A549 (cell line): ENCODE measurements at regions not wholly inside any gene's neighbourhood (a gene's known extent, or its start where the extent isn't known, plus 50 kb on each side); places are given as distances from the start of the nearest gene placed in this dataset.

Source experiments
- ATAC-seq, 2 experiments: fragments of 200-7000 bp in 1 of 2; fragments of >200 bp in 1 of 2; cut with Nextera tagmentation in 1 of 2; cut with Tn5 transposase in 1 of 2; 3 replicates each; pipeline versions ENCODE4 v1.8.0 to v1.9.1; 2018 to 2020; ENCODE audit warnings: mild to moderate bottlenecking in 1 of 2, moderate library complexity in 1 of 2
- CTCF ChIA-PET: fragments of 300-600 bp; sonication (Branson Sonifier 250); formaldehyde crosslinking; extraction: SDS; loops from one replicate; lab custom pipeline; 2021; ENCODE audit warnings: antibody characterized with exemption, inconsistent platforms; lab: Yijun Ruan, JAX
- POLR2A ChIA-PET: fragments of 350-600 bp; formaldehyde crosslinking; extraction: SDS; loops from one replicate; lab custom pipeline; 2021; ENCODE audit warnings: antibody characterized with exemption, inconsistent platforms; lab: Yijun Ruan, JAX
- DNase-seq, 2 experiments: peaks; one replicate each; pipeline versions ENCODE4 v3.0.0 to v3.0.0-alpha.2; 2011 to 2016; ENCODE audit warnings: low read depth in 1 of 2, low spot score in 1 of 2
- FAIRE-seq: peaks from 2 replicates; lab custom pipeline; 2011; peaks lifted over from hg19 to GRCh38; lab: Jason Lieb, UNC
- H3K27ac ChIP-seq, 2 experiments: fragments of >200 bp; sonication (Bioruptor Twin); formaldehyde crosslinking; 3 replicates each; pipeline ENCODE4 v1.5.1; 2016 to 2017
- H3K4me1 ChIP-seq: fragments of >200 bp; sonication (Bioruptor Twin); formaldehyde crosslinking; 3 replicates; pipeline ENCODE4 v1.6.1; 2016
- H3K4me2 ChIP-seq: fragments of >200 bp; sonication (Bioruptor Twin); formaldehyde crosslinking; 3 replicates; pipeline ENCODE4 v1.6.1; 2016
- H3K4me3 ChIP-seq: fragments of >200 bp; sonication (Bioruptor Twin); formaldehyde crosslinking; 3 replicates; pipeline ENCODE4 v1.5.1; 2016
- H3K9me3 ChIP-seq: fragments of >200 bp; sonication (Bioruptor Twin); formaldehyde crosslinking; 3 replicates; pipeline ENCODE4 v1.6.1; 2016
- CEBPB ChIP-seq, 2 experiments: fragments of >200 bp in 1 of 2; sonication (Bioruptor Twin) in 1 of 2; formaldehyde crosslinking in 1 of 2; IDR thresholded peaks; 2 replicates each; pipeline ENCODE4 v1.6.1; 2012 to 2016
- CHD2 ChIP-seq: fragments of 150-350 bp; IDR thresholded peaks from 2 replicates; pipeline ENCODE4 v1.6.1; 2014; ENCODE audit warnings: low read length; ENCODE audit not compliant: partially characterized antibody
- EP300 ChIP-seq, 2 experiments: fragments of >200 bp; sonication (Bioruptor Twin); formaldehyde crosslinking; IDR thresholded peaks; 2 replicates in 1 of 2; 3 replicates in 1 of 2; pipeline ENCODE4 v1.6.1; 2016 to 2017
- ESRRA ChIP-seq: fragments of 150-350 bp; IDR thresholded peaks from 2 replicates; pipeline ENCODE4 v1.6.1; 2014; ENCODE audit warnings: mild to moderate bottlenecking, low read length, borderline replicate concordance
- FOSL2 ChIP-seq, 2 experiments: fragments of 450-650 bp in 1 of 2; fragments of >200 bp in 1 of 2; sonication (Bioruptor Twin) in 1 of 2; formaldehyde crosslinking; IDR thresholded peaks; 2 replicates each; pipeline versions ENCODE4 v1.5.0 to v1.6.1; 2016 to 2020; ENCODE audit warnings: mild to moderate bottlenecking in 1 of 2, moderate library complexity in 1 of 2
- FOXS1 ChIP-seq: fragments of 250-450 bp; sonication (Bioruptor Pico); IDR thresholded peaks from 2 replicates; pipeline ENCODE4 v1.5.0; 2020; ENCODE audit warnings: mild to moderate bottlenecking, moderate library complexity
- GATA3 ChIP-seq: IDR thresholded peaks from 2 replicates; pipeline ENCODE4 v1.6.1; 2012; ENCODE audit warnings: borderline replicate concordance
- HDAC2 ChIP-seq: fragments of 200-600 bp; sonication (generic); IDR thresholded peaks from 2 replicates; pipeline ENCODE4 v1.6.1; 2016
- HEYL ChIP-seq: fragments of 250-450 bp; sonication (Bioruptor Pico); IDR thresholded peaks from 2 replicates; pipeline ENCODE4 v1.8.0; 2021; ENCODE audit warnings: mild to moderate bottlenecking, moderate library complexity
- HOXA7 ChIP-seq: fragments of 250-450 bp; sonication (Bioruptor Pico); IDR thresholded peaks from 2 replicates; pipeline ENCODE4 v1.5.0; 2020; ENCODE audit warnings: mild to moderate bottlenecking, moderate library complexity
- HOXB5 ChIP-seq: fragments of 250-450 bp; sonication (Bioruptor Pico); IDR thresholded peaks from 2 replicates; pipeline ENCODE4 v1.5.0; 2020; ENCODE audit warnings: mild to moderate bottlenecking, moderate library complexity
- JUNB ChIP-seq: fragments of >200 bp; sonication (Bioruptor Twin); formaldehyde crosslinking; IDR thresholded peaks from 2 replicates; pipeline ENCODE4 v1.6.1; 2016
- MAFK ChIP-seq: fragments of 450-650 bp; IDR thresholded peaks from 2 replicates; pipeline ENCODE4 v1.6.1; 2014; ENCODE audit not compliant: partially characterized antibody
- MAZ ChIP-seq: fragments of 150-350 bp; IDR thresholded peaks from 2 replicates; pipeline ENCODE4 v1.6.1; 2014; ENCODE audit warnings: antibody characterized with exemption, low read depth, low read length, borderline replicate concordance
- NFE2L2 ChIP-seq: fragments of 150-350 bp; conservative IDR thresholded peaks from 2 replicates; pipeline ENCODE4 v1.6.1; 2014; ENCODE audit warnings: low read length
- NR3C1 ChIP-seq: fragments of >200 bp; sonication (Bioruptor Twin); formaldehyde crosslinking; IDR thresholded peaks from 3 replicates; pipeline ENCODE4 v1.6.1; 2017
- RAD21 ChIP-seq, 2 experiments: fragments of >200 bp in 1 of 2; sonication (Bioruptor Twin) in 1 of 2; formaldehyde crosslinking in 1 of 2; IDR thresholded peaks in 1 of 2; conservative IDR thresholded peaks in 1 of 2; 2 replicates in 1 of 2; 3 replicates in 1 of 2; pipeline ENCODE4 v1.6.1; 2012 to 2018; ENCODE audit warnings: inconsistent platforms in 1 of 2
- RCOR1 ChIP-seq: fragments of 150-350 bp; IDR thresholded peaks from 2 replicates; pipeline ENCODE4 v1.6.1; 2014; ENCODE audit warnings: antibody characterized with exemption, low read length, low read depth
- RNF2 ChIP-seq: fragments of 200-600 bp; sonication (generic); IDR thresholded peaks from 2 replicates; pipeline ENCODE4 v1.6.1; 2016; ENCODE audit warnings: low read depth, mild to moderate bottlenecking, antibody characterized with exemption, moderate library complexity, borderline replicate concordance
- SREBF2 ChIP-seq: fragments of 450-650 bp; IDR thresholded peaks from 2 replicates; pipeline ENCODE4 v1.6.1; 2014; ENCODE audit warnings: mild to moderate bottlenecking, moderate library complexity
- TFCP2L1 ChIP-seq: fragments of 250-450 bp; sonication (Bioruptor Pico); IDR thresholded peaks from 2 replicates; pipeline ENCODE4 v1.5.0; 2021; ENCODE audit warnings: mild to moderate bottlenecking
- TP53 ChIP-seq: fragments of 250-450 bp; sonication (Bioruptor Pico); IDR thresholded peaks from 2 replicates; pipeline ENCODE4 v1.5.0; 2021; ENCODE audit warnings: mild to moderate bottlenecking, moderate library complexity
- ZC3H11A ChIP-seq: fragments of 450-650 bp; IDR thresholded peaks from 2 replicates; pipeline ENCODE4 v1.6.1; 2014; ENCODE audit warnings: antibody characterized with exemption, mild to moderate bottlenecking
- ZFP36 ChIP-seq: fragments of 450-650 bp; IDR thresholded peaks from 2 replicates; pipeline ENCODE4 v1.6.1; 2014; ENCODE audit warnings: borderline replicate concordance; ENCODE audit not compliant: partially characterized antibody
- ZSCAN20 ChIP-seq: fragments of 250-450 bp; sonication (Bioruptor Pico); IDR thresholded peaks from 2 replicates; pipeline ENCODE4 v1.8.0; 2022; ENCODE audit warnings: mild to moderate bottlenecking, moderate library complexity
- WGBS: methylation state at CpG from one replicate; pipeline ENCODE4 v1.1.6; 2017; ENCODE audit errors: missing lambda C conversion rate; 5-methylcytosine and 5-hydroxymethylcytosine counted together
- TF ChIP-seq, protein P1 (sequence below): IDR thresholded peaks from 2 replicates; pipeline ENCODE4 v1.6.1; 2012
- TF ChIP-seq, protein P2 (sequence below): fragments of >200 bp; sonication (Bioruptor Twin); formaldehyde crosslinking; IDR thresholded peaks from 3 replicates; pipeline ENCODE4 v1.6.1; 2016
- TF ChIP-seq, protein P3 (sequence below): fragments of 150-350 bp; IDR thresholded peaks from 2 replicates; pipeline ENCODE4 v1.6.1; 2014; ENCODE audit warnings: low read depth, mild to moderate bottlenecking, low read length

DNA sequence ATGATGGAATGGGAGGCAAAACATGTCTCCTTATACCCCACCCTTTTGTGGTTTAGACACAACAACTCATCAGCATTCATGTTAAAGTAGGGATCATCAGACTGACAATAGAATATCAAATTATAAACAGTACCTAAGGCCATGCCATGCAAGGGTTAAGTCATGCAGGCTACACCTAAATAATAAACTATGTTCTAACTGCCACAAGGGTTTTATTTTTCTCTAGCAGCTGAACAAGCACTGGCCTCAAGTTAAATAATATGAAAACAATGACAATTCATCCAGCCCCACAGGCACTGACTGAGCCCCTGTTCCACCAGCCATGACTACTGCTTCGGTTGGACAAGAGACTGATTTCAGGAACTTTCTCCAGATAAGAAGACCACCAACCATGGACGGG, 164.5 kb upstream of the PIRT start:
- WGBS, result 0% methylated on average over 2 of the region's 2 CpGs
- Histone ChIP-seq H3K4me2 (no peak overlapping the region), H3K9me3 (no peaks in the 10 kb centered on the region), H3K27ac (no peak overlapping the region), H3K4me3 (no peak overlapping the region), H3K4me1 (no peaks in the 10 kb centered on the region)
- no peak for DNase-seq
- POLR2A ChIA-PET, result no interaction called here
- no peak for TF ChIP-seq FOXS1 (CRISPR knock-in tag)
- no peak for TF ChIP-seq HEYL (CRISPR knock-in tag)
- no peak for TF ChIP-seq CEBPB (IDR thresholded peaks at IDR 0.05)
- FAIRE-seq, result no peak
- CTCF ChIA-PET, result interaction anchor here (0.6 kb wide), 1 partner anchor 936 kb away, joined by 3 read pairs; no protein-coding TSS in a partner anchor
- ATAC-seq, result no peak

DNA sequence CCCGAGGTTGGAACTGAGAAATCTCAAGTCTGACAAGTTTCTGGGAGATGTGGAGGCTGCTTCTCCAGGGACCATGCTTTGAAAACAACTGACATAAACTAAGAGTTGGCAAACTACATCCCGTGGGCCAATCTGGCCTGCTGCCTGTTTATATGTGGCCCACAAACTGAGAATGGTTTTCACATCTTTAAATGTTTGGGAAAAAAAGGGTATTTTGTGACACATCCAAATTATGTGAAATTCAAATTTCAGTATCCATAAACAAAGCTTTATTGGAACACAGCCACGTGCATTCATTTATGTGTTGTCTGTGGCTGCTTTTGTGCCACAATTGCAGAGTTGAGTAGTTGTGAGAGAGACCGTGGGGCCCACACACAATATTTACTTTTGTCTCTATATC, 163.8 kb upstream of the PIRT start:
- Histone ChIP-seq H3K4me2 (no peak overlapping the region), H3K27ac (no peak overlapping the region), H3K4me3 (no peak overlapping the region), H3K4me1 (no peaks in the 10 kb centered on the region), H3K9me3 (no peaks in the 10 kb centered on the region)
- no peak for ATAC-seq
- no peak for DNase-seq
- TF ChIP-seq ZFP36 (no peak), CEBPB (IDR thresholded peaks at IDR 0.05) (no peak), NR3C1 (no peak), ZSCAN20 (CRISPR knock-in tag) (no peak), HOXA7 (CRISPR knock-in tag) (no peak), MAZ (no peak), NFE2L2 (no peak), RNF2 (no peak), TP53 (CRISPR knock-in tag) (no peak), GATA3 (no peak), HOXB5 (CRISPR knock-in tag) (no peak), RCOR1 (no peak), ZC3H11A (no peak)
- no peak for FAIRE-seq
- CTCF ChIA-PET, result interaction anchor here (0.6 kb wide), 2 partner anchors 370 to 937 kb away, joined by 3 read pairs; no protein-coding TSS in a partner anchor
- WGBS, result 0% methylated on average over 4 of the region's 4 CpGs
- POLR2A ChIA-PET, result no interaction called here

DNA sequence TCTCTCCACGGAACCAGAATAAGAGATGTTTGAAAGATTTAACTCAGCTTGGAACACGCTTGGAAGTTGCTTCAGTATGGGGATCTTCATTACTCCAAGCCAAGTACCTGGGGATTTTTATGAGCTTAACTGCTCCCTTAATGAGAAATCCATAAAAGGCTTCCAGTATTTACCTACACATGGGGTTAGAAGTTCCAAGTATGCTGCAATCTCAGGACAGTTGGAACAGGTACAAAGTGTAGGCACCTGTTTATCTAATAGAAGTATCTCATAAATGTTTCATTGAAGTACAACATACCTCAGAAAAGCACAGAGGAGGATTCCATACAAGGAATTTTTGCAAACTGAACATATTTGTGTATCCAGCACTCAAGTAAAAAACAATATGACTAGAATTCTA, 161.6 kb upstream of the PIRT start:
- Histone ChIP-seq H3K9me3 (no peaks in the 10 kb centered on the region), H3K4me1 (no peaks in the 10 kb centered on the region), H3K4me2 (no peak overlapping the region), H3K27ac (no peak overlapping the region), H3K4me3 (no peak overlapping the region)
- 0% methylated on average over 2 of the region's 2 CpGs for WGBS
- no peak for DNase-seq
- no peak for FAIRE-seq
- POLR2A ChIA-PET, result no interaction called here
- TF ChIP-seq FOSL2 (IDR thresholded peaks at IDR 0.05) (no peak), FOSL2 (CRISPR knock-in tag; IDR thresholded peaks at IDR 0.05) (no peak), JUNB (no peak), ESRRA (no peak), MAFK (no peak), CEBPB (IDR thresholded peaks at IDR 0.05) (no peak), TFCP2L1 (CRISPR knock-in tag) (no peak), HOXB5 (CRISPR knock-in tag) (no peak), FOXS1 (CRISPR knock-in tag) (no peak), HDAC2 (no peak), SREBF2 (no peak), NR3C1 (no peak), CHD2 (no peak), NFE2L2 (no peak), RAD21 (conservative IDR thresholded peaks at IDR 0.05 in 1 of 2, IDR thresholded peaks at IDR 0.05 in 1 of 2) (no peak), HEYL (CRISPR knock-in tag) (no peak), EP300 (IDR thresholded peaks at IDR 0.05) (no peak)
- TF ChIP-seq, protein P1, sequence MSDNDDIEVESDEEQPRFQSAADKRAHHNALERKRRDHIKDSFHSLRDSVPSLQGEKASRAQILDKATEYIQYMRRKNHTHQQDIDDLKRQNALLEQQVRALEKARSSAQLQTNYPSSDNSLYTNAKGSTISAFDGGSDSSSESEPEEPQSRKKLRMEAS, result no peak
- TF ChIP-seq, protein P2, sequence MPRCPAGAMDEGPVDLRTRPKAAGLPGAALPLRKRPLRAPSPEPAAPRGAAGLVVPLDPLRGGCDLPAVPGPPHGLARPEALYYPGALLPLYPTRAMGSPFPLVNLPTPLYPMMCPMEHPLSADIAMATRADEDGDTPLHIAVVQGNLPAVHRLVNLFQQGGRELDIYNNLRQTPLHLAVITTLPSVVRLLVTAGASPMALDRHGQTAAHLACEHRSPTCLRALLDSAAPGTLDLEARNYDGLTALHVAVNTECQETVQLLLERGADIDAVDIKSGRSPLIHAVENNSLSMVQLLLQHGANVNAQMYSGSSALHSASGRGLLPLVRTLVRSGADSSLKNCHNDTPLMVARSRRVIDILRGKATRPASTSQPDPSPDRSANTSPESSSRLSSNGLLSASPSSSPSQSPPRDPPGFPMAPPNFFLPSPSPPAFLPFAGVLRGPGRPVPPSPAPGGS, result no peak
- TF ChIP-seq, protein P3, sequence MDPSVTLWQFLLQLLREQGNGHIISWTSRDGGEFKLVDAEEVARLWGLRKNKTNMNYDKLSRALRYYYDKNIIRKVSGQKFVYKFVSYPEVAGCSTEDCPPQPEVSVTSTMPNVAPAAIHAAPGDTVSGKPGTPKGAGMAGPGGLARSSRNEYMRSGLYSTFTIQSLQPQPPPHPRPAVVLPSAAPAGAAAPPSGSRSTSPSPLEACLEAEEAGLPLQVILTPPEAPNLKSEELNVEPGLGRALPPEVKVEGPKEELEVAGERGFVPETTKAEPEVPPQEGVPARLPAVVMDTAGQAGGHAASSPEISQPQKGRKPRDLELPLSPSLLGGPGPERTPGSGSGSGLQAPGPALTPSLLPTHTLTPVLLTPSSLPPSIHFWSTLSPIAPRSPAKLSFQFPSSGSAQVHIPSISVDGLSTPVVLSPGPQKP, result no peak
- CTCF ChIA-PET, result no interaction called here
- no peak for ATAC-seq
